GM18511 (cell line): ENCODE measurements at regions not wholly inside any gene's neighbourhood (a gene's known extent, or its start where the extent isn't known, plus 50 kb on each side); places are given as distances from the start of the nearest gene placed in this dataset.

Experiments
- ATAC-seq: cut with Tn5 transposase; IDR thresholded peaks from one replicate; pipeline ENCODE4 v1.9.1; 2021; ENCODE audit warnings: mild to moderate bottlenecking, moderate library complexity; ENCODE audit not compliant: unreplicated experiment

GRCh38 chr10:6660460-6660859 is 80.4 kb upstream of the PRKCQ start:
- no peak for ATAC-seq

- no peak for ATAC-seq
These were observed 79.4 kb upstream of the PRKCQ start for GRCh38 chr10:6659451-6659850.

- no peak for ATAC-seq
These were observed 77.6 kb upstream of the PRKCQ start for GRCh38 chr10:6657669-6658068.

GRCh38 chr10:6657196-6657595 is 77.1 kb upstream of the PRKCQ start:
- ATAC-seq, result no peak

GRCh38 chr10:6654571-6654970 is 74.5 kb upstream of the PRKCQ start:
- no peak for ATAC-seq

- no peak for ATAC-seq
These were observed 70.5 kb upstream of the PRKCQ start for GRCh38 chr10:6650586-6650985.

- ATAC-seq, result no peak
These were observed 69.8 kb upstream of the PRKCQ start for GRCh38 chr10:6649903-6650302.

- no peak for ATAC-seq
These were observed 69.0 kb upstream of the PRKCQ start for GRCh38 chr10:6648894-6649720.

- ATAC-seq, result peak; percentile 77
These were observed 67.9 kb upstream of the PRKCQ start for GRCh38 chr10:6647811-6648526.

- ATAC-seq, result no peak
These were observed 63.9 kb upstream of the PRKCQ start for GRCh38 chr10:6643962-6644361.

- no peak for ATAC-seq
These were observed 62.8 kb upstream of the PRKCQ start for GRCh38 chr10:6642876-6643275.

- ATAC-seq, result no peak
These were observed 60.5 kb upstream of the PRKCQ start for GRCh38 chr10:6640433-6641040.

GRCh38 chr10:6637053-6637452 is 57.0 kb upstream of the PRKCQ start:
- no peak for ATAC-seq

GRCh38 chr10:6635784-6636183 is 55.7 kb upstream of the PRKCQ start:
- no peak for ATAC-seq
